ENCODE measurements at regions not wholly inside any gene's neighbourhood (a gene's known extent, or its start where the extent isn't known, plus 50 kb on each side); places are given as distances from the start of the nearest gene placed in this dataset.
"Not testable (repeated sequence)": the region's sequence is repeated elsewhere in the genome, so short reads cannot be mapped to it uniquely, and the experiment has no call there.

GRCh38 chr3:16056217-16056616 is 118.3 kb upstream of the GALNT15 start:
- no peak for DNase-seq

GRCh38 chr3:16058521-16058920 is 116.0 kb upstream of the GALNT15 start:
- DNase-seq = no peak

GRCh38 chr3:16059081-16059537 is 115.4 kb upstream of the GALNT15 start:
- no peak for DNase-seq

- no peak for DNase-seq
Observed at GRCh38 chr3:16059711-16060357, 114.6 kb upstream of the GALNT15 start.

GRCh38 chr3:16060358-16060852 is 114.1 kb upstream of the GALNT15 start:
- DNase-seq = no peak

- DNase-seq = no peak
Observed at GRCh38 chr3:16060945-16061344, 113.5 kb upstream of the GALNT15 start.

- no peak for DNase-seq
Observed at GRCh38 chr3:16061491-16061890, 113.0 kb upstream of the GALNT15 start.

GRCh38 chr3:16063603-16064002 is 110.9 kb upstream of the GALNT15 start:
- no peak for DNase-seq

- DNase-seq = no peak
Observed at GRCh38 chr3:16064642-16065414, 109.7 kb upstream of the GALNT15 start.

- no peak for DNase-seq
Observed at GRCh38 chr3:16066545-16066944, 107.9 kb upstream of the GALNT15 start.

- DNase-seq = no peak
Observed at GRCh38 chr3:16066975-16067374, 107.5 kb upstream of the GALNT15 start.

GRCh38 chr3:16067837-16068471 is 106.5 kb upstream of the GALNT15 start:
- no peak for DNase-seq

- no peak for DNase-seq
Observed at GRCh38 chr3:16069149-16069922, 105.1 kb upstream of the GALNT15 start.

GRCh38 chr3:16070707-16071106 is 103.8 kb upstream of the GALNT15 start:
- no peak for DNase-seq

GRCh38 chr3:16071206-16071605 is 103.3 kb upstream of the GALNT15 start:
- no peak for DNase-seq

GRCh38 chr3:16072420-16073110 is 101.9 kb upstream of the GALNT15 start:
- no peak for DNase-seq

GRCh38 chr3:16073203-16073602 is 101.3 kb upstream of the GALNT15 start:
- DNase-seq = no peak

GRCh38 chr3:16073990-16074671 is 100.3 kb upstream of the GALNT15 start:
- not testable (repeated sequence) for DNase-seq

- DNase-seq = no peak
Observed at GRCh38 chr3:16075647-16076046, 98.8 kb upstream of the GALNT15 start.

- DNase-seq = no peak
Observed at GRCh38 chr3:16076564-16076963, 97.9 kb upstream of the GALNT15 start.

GRCh38 chr3:16077146-16077545 is 97.3 kb upstream of the GALNT15 start:
- DNase-seq = not testable (repeated sequence)

- not testable (repeated sequence) for DNase-seq
Observed at GRCh38 chr3:16077681-16078080, 96.8 kb upstream of the GALNT15 start.

Measured in stimulated activated CD4-positive, alpha-beta T cell treated with anti-CD3 and anti-CD28 coated beads, Interleukin-4, amount 100 ng/mL, for 1 hour (primary cell).